ENCODE measurements at regions not wholly inside any gene's neighbourhood (a gene's known extent, or its start where the extent isn't known, plus 50 kb on each side); places are given as distances from the start of the nearest gene placed in this dataset.

GRCh38 chr3:82505079-82505756, 743.8 kb upstream of the GBE1 start:
- H3K36me3 ChIP-seq = no peaks in the 10 kb centered on the region
- H3K27ac ChIP-seq = no peak overlapping the region
- no peaks in the 10 kb centered on the region for H3K27me3 ChIP-seq
- 76 to 86% (median 84%) methylated on average over 12 to 17 of the region's 17 CpGs for WGBS, 4 donors
- DNase-seq = no peak
- intact Hi-C loops (cut with DNase I) = no loop called here
- no peak for ATAC-seq
- H3K9me3 ChIP-seq = peaks cover 0 to 6% (median 0%) of the 10 kb centered on the region in 12 donors
- H3K4me1 ChIP-seq = no peaks in the 10 kb centered on the region
- no peak overlapping the region for H3K4me3 ChIP-seq
- no peak for TF ChIP-seq POLR2A (IDR thresholded peaks at IDR 0.05)
- TF ChIP-seq CTCF (IDR thresholded peaks at IDR 0.05) = no peak

- Histone ChIP-seq H3K4me1 (no peaks in the 10 kb centered on the region), H3K27me3 (no peaks in the 10 kb centered on the region), H3K4me3 (no peak overlapping the region), H3K27ac (no peak overlapping the region), H3K36me3 (no peaks in the 10 kb centered on the region), H3K9me3 (no peaks in the 10 kb centered on the region)
- no peak for TF ChIP-seq CTCF (IDR thresholded peaks at IDR 0.05)
- TF ChIP-seq POLR2A (IDR thresholded peaks at IDR 0.05) = no peak
- intact Hi-C loops (cut with DNase I) = no loop called here
- no peak for ATAC-seq
- DNase-seq = no peak
- 80 to 86% (median 85%) methylated on average over 10 to 11 of the region's 11 CpGs for WGBS, 4 donors
These were observed 736.7 kb upstream of the GBE1 start for GRCh38 chr3:82498186-82498585.

GRCh38 chr3:82496890-82497560, 735.6 kb upstream of the GBE1 start:
- no peak overlapping the region for H3K4me3 ChIP-seq
- no peak for ATAC-seq
- no peak for DNase-seq
- H3K36me3 ChIP-seq = no peaks in the 10 kb centered on the region
- H3K27ac ChIP-seq = no peak overlapping the region
- intact Hi-C loops (cut with DNase I) = no loop called here
- H3K4me1 ChIP-seq = no peaks in the 10 kb centered on the region
- H3K9me3 ChIP-seq = no peaks in the 10 kb centered on the region
- H3K27me3 ChIP-seq = no peaks in the 10 kb centered on the region
- TF ChIP-seq POLR2A (IDR thresholded peaks at IDR 0.05) (no peak), CTCF (IDR thresholded peaks at IDR 0.05) (peak in 2 of 12 donors; percentile 10 to 13)
- WGBS, 4 donors = 46 to 58% (median 53%) methylated on average over 8 of the region's 8 CpGs

- intact Hi-C loops (cut with DNase I) = no loop called here
- no peak overlapping the region for H3K27ac ChIP-seq
These were observed 734.2 kb upstream of the GBE1 start for GRCh38 chr3:82495655-82496054.

More at GRCh38 chr3:82495655-82496054, 734.2 kb upstream of the GBE1 start:
- Histone ChIP-seq H3K27me3 (no peaks in the 10 kb centered on the region), H3K9me3 (no peaks in the 10 kb centered on the region), H3K4me3 (no peak overlapping the region), H3K36me3 (no peaks in the 10 kb centered on the region), H3K4me1 (no peaks in the 10 kb centered on the region)
- TF ChIP-seq CTCF (IDR thresholded peaks at IDR 0.05) = no peak
- 71 to 76% (median 73%) methylated on average over 2 of the region's 2 CpGs for WGBS, 4 donors
- DNase-seq = no peak
- ATAC-seq = no peak

Measured in heart left ventricle (tissue), 16 donors.